ENCODE measurements at regions not wholly inside any gene's neighbourhood (a gene's known extent, or its start where the extent isn't known, plus 50 kb on each side); places are given as distances from the start of the nearest gene placed in this dataset.

GRCh38 chr5:157915638-157916037 is 56.7 kb upstream of the CLINT1 start:
- peaks cover 26% of the 10 kb centered on the region for H3K4me1 ChIP-seq (ENCODE audit: control insufficient read depth, insufficient read depth, low read length)

GRCh38 chr5:157914151-157914788 is 55.3 kb upstream of the CLINT1 start:
- Histone ChIP-seq H3K9me3 (replicated peaks; ENCODE audit: control insufficient read depth, low read depth, low read length) (no peaks in the 10 kb centered on the region), H3K36me3 (ENCODE audit: control insufficient read depth, insufficient read depth, low read length) (no peaks in the 10 kb centered on the region), H3K27ac (ENCODE audit: low read length) (no peak overlapping the region), H3K4me3 (ENCODE audit: low read length) (no peak overlapping the region), H3K4me1 (ENCODE audit: control insufficient read depth, insufficient read depth, low read length) (peaks cover 26% of the 10 kb centered on the region), H3K27me3 (ENCODE audit: control insufficient read depth, insufficient read depth, low read length) (no peaks in the 10 kb centered on the region)
- 64% methylated on average over 5 of the region's 7 CpGs for WGBS (ENCODE audit: insufficient coverage)
- DNase-seq = no peak

More at GRCh38 chr5:157915638-157916037, 56.7 kb upstream of the CLINT1 start:
- no peaks in the 10 kb centered on the region for H3K36me3 ChIP-seq (ENCODE audit: control insufficient read depth, insufficient read depth, low read length)
- peak; percentile 94 for DNase-seq
- WGBS (ENCODE audit: insufficient coverage) = 18% methylated on average over 4 of the region's 4 CpGs
- no peaks in the 10 kb centered on the region for H3K9me3 ChIP-seq (replicated peaks; ENCODE audit: control insufficient read depth, low read depth, low read length)
- H3K27ac ChIP-seq (ENCODE audit: low read length) = no peak overlapping the region
- no peaks in the 10 kb centered on the region for H3K27me3 ChIP-seq (ENCODE audit: control insufficient read depth, insufficient read depth, low read length)
- H3K4me3 ChIP-seq (ENCODE audit: low read length) = no peak overlapping the region

GRCh38 chr5:157913575-157913974 is 54.6 kb upstream of the CLINT1 start:
- H3K4me1 ChIP-seq (ENCODE audit: control insufficient read depth, insufficient read depth, low read length) = peaks cover 21% of the 10 kb centered on the region
- no peaks in the 10 kb centered on the region for H3K27me3 ChIP-seq (ENCODE audit: control insufficient read depth, insufficient read depth, low read length)
- 71% methylated on average over 1 of the region's 2 CpGs for WGBS (ENCODE audit: insufficient coverage)
- H3K27ac ChIP-seq (ENCODE audit: low read length) = no peak overlapping the region
- peak; percentile 50 for DNase-seq
- H3K9me3 ChIP-seq (replicated peaks; ENCODE audit: control insufficient read depth, low read depth, low read length) = no peaks in the 10 kb centered on the region
- no peak overlapping the region for H3K4me3 ChIP-seq (ENCODE audit: low read length)
- H3K36me3 ChIP-seq (ENCODE audit: control insufficient read depth, insufficient read depth, low read length) = no peaks in the 10 kb centered on the region

GRCh38 chr5:157912621-157913325 is 53.8 kb upstream of the CLINT1 start:
- 71% methylated on average over 8 of the region's 10 CpGs for WGBS (ENCODE audit: insufficient coverage)
- no peaks in the 10 kb centered on the region for H3K9me3 ChIP-seq (replicated peaks; ENCODE audit: control insufficient read depth, low read depth, low read length)
- no peak overlapping the region for H3K27ac ChIP-seq (ENCODE audit: low read length)
- H3K27me3 ChIP-seq (ENCODE audit: control insufficient read depth, insufficient read depth, low read length) = no peaks in the 10 kb centered on the region
- no peaks in the 10 kb centered on the region for H3K36me3 ChIP-seq (ENCODE audit: control insufficient read depth, insufficient read depth, low read length)
- H3K4me1 ChIP-seq (ENCODE audit: control insufficient read depth, insufficient read depth, low read length) = peaks cover 21% of the 10 kb centered on the region
- no peak for DNase-seq
- no peak overlapping the region for H3K4me3 ChIP-seq (ENCODE audit: low read length)

GRCh38 chr5:157911568-157911967 is 52.6 kb upstream of the CLINT1 start:
- Histone ChIP-seq H3K27me3 (ENCODE audit: control insufficient read depth, insufficient read depth, low read length) (no peaks in the 10 kb centered on the region), H3K9me3 (replicated peaks; ENCODE audit: control insufficient read depth, low read depth, low read length) (no peaks in the 10 kb centered on the region), H3K4me1 (ENCODE audit: control insufficient read depth, insufficient read depth, low read length) (peaks cover 17% of the 10 kb centered on the region), H3K4me3 (ENCODE audit: low read length) (no peak overlapping the region), H3K27ac (ENCODE audit: low read length) (no peak overlapping the region), H3K36me3 (ENCODE audit: control insufficient read depth, insufficient read depth, low read length) (no peaks in the 10 kb centered on the region)
- DNase-seq = no peak
- WGBS (ENCODE audit: insufficient coverage) = 93% methylated on average over 5 of the region's 12 CpGs

All from muscle of leg (tissue), 3 donors.